ENCODE measurements at regions not wholly inside any gene's neighbourhood (a gene's known extent, or its start where the extent isn't known, plus 50 kb on each side); places are given as distances from the start of the nearest gene placed in this dataset.
"Not testable (repeated sequence)": the region's sequence is repeated elsewhere in the genome, so short reads cannot be mapped to it uniquely, and the experiment has no call there.

DNA sequence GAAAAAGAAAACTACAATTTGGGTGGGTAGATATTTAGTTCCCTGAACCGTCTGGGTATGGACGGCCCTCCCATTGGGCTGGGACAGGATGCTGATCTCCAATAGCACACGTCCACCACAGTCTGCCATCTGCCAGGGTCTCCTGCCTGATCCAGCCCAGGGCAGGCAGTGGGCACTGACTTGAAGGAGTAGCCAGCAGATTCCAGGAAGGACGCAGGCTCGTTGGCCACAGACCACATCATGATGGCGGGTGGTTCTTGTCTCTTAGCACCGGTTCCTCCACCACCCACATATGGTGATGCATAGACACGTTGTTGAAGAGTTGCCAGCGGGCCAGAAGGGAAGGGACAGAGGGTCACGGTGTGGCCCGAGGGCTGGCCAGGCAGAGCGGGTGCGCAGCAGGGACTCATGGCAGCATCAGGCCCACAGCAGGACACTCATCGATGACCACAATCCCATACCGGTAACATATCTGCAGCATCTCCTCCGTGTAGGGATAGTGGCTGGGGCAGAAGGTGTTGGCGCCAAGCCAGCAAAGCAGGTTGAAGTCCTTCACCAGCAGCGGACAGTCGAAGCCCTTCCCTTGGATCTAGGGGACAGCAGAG lies 155.8 kb upstream of the FAM174A start:
- DNase-seq (ENCODE audit: low read depth) = not testable (repeated sequence)

- DNase-seq (ENCODE audit: low read depth) = not testable (repeated sequence)
These were observed 170.3 kb upstream of the FAM174A start for GRCh38 chr5:100364757-100365478.

- not testable (repeated sequence) for DNase-seq (ENCODE audit: low read depth)
These were observed 170.8 kb upstream of the FAM174A start for GRCh38 chr5:100364343-100364742.

- not testable (repeated sequence) for DNase-seq (ENCODE audit: low read depth)
These were observed 175.2 kb upstream of the FAM174A start for GRCh38 chr5:100359998-100360397.

- DNase-seq (ENCODE audit: low read depth) = not testable (repeated sequence)
These were observed 188.9 kb upstream of the FAM174A start for GRCh38 chr5:100346269-100346668.

GRCh38 chr5:100341485-100341884 lies 193.7 kb upstream of the FAM174A start:
- not testable (repeated sequence) for DNase-seq (ENCODE audit: low read depth)

DNA sequence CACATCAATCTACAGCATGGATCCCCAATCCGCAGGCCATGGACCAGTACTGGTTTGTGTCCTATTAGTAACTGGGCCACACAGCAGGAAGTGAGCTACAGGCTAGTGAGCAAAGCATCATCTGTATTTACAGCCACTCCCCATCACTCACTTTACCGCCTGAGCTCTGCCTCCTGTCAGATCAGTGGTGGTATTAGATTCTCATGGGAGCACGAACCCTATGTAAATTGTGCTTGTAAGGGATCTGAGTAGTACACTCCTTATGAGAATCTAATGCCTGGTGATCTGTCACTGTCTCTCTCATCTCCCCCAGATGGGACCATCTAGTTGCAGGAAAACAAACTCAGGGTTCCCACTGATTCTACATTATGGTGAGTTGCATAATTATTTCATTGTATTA lies 212.7 kb upstream of the FAM174A start:
- DNase-seq (ENCODE audit: low read depth) = no peak

GRCh38 chr5:100319885-100320284 lies 215.3 kb upstream of the FAM174A start:
- no peak for DNase-seq (ENCODE audit: low read depth)

- DNase-seq (ENCODE audit: low read depth) = no peak
These were observed 221.5 kb upstream of the FAM174A start for GRCh38 chr5:100313657-100314056.

GRCh38 chr5:100311806-100312205 lies 223.4 kb upstream of the FAM174A start:
- no peak for DNase-seq (ENCODE audit: low read depth)

DNA sequence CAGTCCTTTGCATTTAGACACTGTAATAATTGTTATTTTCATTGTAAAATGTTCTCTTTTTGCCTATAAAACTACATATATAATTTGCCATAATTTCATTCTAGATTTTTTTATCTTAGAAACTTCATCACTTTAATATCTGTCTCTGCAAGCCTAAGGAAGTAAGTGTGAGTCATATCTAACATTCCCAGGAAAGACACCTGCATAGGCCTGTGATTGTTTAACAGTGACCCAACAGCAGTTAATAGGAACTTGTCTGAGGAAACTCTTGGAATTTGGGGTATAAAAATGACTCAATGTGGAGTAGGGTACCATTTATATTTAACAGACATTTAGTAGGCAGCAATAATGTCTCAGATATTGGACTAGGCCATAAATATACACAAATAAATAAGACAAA lies 229.2 kb upstream of the FAM174A start:
- DNase-seq (ENCODE audit: low read depth) = no peak

DNA sequence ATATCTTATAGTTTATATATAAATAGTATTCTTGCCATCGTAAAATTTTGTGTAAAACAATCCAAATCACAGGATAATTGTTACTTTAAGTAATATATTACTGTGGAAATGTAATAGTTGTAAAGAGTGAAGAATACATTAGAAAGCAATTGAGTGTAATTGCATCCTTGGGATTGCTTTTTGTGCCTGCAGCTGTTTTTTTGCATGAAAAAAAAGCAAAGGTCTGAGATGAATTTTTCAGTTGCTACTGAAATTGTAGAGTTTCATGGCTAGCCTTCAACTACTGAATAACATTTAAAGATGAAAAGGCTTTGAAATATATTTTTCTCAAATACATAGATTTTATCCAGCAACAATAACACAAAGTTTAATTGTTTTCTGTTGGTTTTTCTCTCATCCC lies 232.0 kb upstream of the FAM174A start:
- DNase-seq (ENCODE audit: low read depth) = no peak

GRCh38 chr5:100299261-100299660 lies 235.9 kb upstream of the FAM174A start:
- no peak for DNase-seq (ENCODE audit: low read depth)

- DNase-seq (ENCODE audit: low read depth) = no peak
These were observed 259.1 kb upstream of the FAM174A start for GRCh38 chr5:100276071-100276470.

- DNase-seq (ENCODE audit: low read depth) = no peak
These were observed 259.5 kb upstream of the FAM174A start for GRCh38 chr5:100275631-100276030.

GRCh38 chr5:100273846-100274580 lies 261.2 kb upstream of the FAM174A start:
- no peak for DNase-seq (ENCODE audit: low read depth)

DNA sequence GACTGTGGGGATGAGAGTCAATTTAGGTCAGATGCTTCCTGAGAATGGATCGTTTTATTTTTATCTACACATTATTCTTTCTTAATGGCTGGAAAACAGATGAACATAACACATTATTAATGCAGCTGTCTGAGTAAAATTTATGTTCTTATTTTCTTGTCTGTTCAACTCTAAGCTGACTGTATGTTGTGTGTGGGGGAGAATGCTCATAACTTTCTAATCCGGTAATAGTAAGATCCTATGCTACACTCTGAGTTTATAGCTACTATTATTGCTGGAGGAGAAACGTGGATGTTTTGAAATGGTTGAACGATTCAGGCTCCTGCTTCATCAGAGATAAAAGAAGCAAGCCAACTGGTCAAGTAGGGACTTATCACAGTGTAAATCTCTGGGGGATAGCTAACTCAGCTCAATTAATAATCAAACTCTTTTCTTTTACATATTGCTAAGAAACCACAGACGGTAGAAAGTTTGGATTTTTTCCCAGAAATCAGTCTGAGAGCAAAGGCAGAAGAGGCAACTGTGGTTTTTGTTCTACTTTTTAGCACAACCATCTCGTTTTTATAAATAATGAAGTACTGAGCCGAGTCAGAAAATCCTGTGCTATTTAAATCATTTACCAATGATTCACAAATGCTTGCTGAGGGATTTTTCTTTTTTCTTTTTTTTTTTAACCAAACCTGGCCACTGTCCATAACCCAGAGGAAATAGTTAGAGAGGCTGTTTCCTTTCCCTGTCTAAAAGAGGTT lies 265.0 kb upstream of the FAM174A start:
- DNase-seq (ENCODE audit: low read depth) = no peak

DNA sequence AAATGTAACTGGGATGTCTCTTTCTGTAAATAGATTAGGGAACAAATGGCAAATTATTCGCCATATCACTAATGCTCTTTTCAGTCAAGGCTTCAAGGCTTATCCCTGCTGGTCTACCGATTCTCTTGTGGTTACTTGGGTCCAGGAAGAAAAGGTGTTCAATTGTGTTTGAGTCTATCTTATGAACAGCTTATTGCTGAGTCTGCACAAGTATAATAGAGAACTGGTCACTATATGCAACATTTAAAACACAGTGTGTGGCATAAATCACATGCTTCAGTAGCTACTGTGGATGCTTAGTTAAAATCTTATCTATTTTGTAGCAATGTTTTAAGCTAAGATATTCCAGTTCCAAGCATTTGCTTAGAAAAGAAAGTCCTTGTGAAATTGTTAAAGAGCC lies 274.2 kb upstream of the FAM174A start:
- DNase-seq (ENCODE audit: low read depth) = no peak

DNA sequence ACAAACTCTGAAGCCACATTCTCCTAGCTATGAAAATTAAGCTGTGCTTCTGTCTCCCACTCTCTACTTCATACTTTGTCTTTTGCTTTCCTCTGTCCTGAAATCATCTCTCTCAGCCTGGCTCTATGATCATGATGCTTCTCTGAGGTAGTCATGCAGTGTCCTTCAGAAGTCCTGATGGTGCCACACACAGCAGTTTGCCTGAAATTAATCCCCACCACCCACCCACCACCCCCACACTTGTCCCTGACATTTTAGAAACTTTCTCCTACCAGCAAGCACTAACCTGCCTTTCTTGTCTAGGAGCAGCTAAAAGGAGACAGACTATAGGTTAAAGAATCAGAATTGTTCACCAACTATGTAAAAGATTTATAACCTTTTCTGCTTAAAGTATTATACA lies 282.2 kb upstream of the FAM174A start:
- DNase-seq (ENCODE audit: low read depth) = no peak

- no peak for DNase-seq (ENCODE audit: low read depth)
These were observed 283.1 kb upstream of the FAM174A start for GRCh38 chr5:100252037-100252436.

GRCh38 chr5:100249884-100250269 lies 285.3 kb upstream of the FAM174A start:
- no peak for DNase-seq (ENCODE audit: low read depth)

- DNase-seq (ENCODE audit: low read depth) = no peak
These were observed 285.8 kb upstream of the FAM174A start for GRCh38 chr5:100249211-100249883.

Measured in fibroblast of the conjunctiva (primary cell).